ENCODE measurements at regions not wholly inside any gene's neighbourhood (a gene's known extent, or its start where the extent isn't known, plus 50 kb on each side); places are given as distances from the start of the nearest gene placed in this dataset.
A peak's percentile ranks its signal among the peaks of the same experiment; 100 is the strongest.

GRCh38 chr2:234708091-234708683 lies 211.3 kb upstream of the ARL4C start:
- H3K4me3 Mint-ChIP-seq: peak overlapping the region; percentile 32
- DNase-seq (ENCODE audit: low read depth, low spot score): no peak

DNA sequence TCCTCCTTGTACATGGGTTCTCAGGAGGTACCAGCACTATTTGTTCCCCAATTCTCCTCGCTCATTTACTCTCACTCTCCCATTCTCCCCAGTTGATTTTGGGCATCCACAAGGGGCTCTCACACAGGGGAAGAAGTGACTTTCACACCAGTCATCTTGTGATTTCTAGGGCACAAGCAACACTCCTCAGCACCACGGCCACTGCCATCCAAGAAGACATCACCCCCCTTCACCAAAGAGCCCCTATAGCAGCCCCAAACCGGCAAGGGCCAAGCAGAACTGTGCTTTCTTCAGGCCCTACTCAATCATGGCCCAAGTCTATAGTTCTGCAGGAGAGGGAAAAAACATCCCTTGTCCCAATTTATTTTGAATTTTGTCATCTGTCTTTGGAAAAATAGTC lies 209.2 kb upstream of the ARL4C start:
- peaks cover 36% of the 10 kb centered on the region for H3K4me1 Mint-ChIP-seq

More at GRCh38 chr2:234708091-234708683, 211.3 kb upstream of the ARL4C start:
- TF ChIP-seq CTCF (conservative IDR thresholded peaks at IDR 0.05): no peak
- H3K27me3 Mint-ChIP-seq (ENCODE audit: low read depth): peaks cover 3% of the 10 kb centered on the region
- no peak overlapping the region for H3K27ac Mint-ChIP-seq (ENCODE audit: unreplicated experiment)
- peaks cover 30% of the 10 kb centered on the region for H3K4me1 Mint-ChIP-seq
- H3K36me3 Mint-ChIP-seq (ENCODE audit: low read depth): no peaks in the 10 kb centered on the region
- H3K9me3 Mint-ChIP-seq: peaks cover 3% of the 10 kb centered on the region

DNA sequence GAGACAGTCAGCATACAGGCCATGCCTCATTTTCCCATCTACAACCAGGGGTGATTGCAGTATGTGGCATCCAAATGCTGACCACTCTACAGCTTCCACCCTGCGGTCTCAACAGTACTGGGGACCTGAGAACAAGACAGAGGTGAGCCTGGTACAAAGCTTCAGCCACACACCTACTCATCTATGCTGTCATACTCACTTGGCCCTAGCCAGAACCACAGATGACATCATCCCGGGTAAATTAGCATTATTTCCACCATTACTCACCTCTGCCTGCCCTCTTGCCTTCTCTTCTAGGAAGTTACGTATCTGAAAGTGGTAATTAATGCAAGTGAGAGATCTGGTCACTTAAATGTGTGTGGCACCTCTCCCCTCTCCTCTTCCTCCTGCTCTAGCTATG lies 208.2 kb upstream of the ARL4C start:
- Mint-ChIP-seq H3K27me3 (ENCODE audit: low read depth) (no peaks in the 10 kb centered on the region), H3K27ac (ENCODE audit: unreplicated experiment) (no peak overlapping the region), H3K4me3 (no peak overlapping the region), H3K9me3 (no peaks in the 10 kb centered on the region), H3K4me1 (peaks cover 33% of the 10 kb centered on the region), H3K36me3 (ENCODE audit: low read depth) (no peaks in the 10 kb centered on the region)
- no peak for DNase-seq (ENCODE audit: low read depth, low spot score)
- no peak for TF ChIP-seq CTCF (conservative IDR thresholded peaks at IDR 0.05)

More for the DNA sequence above, 209.2 kb upstream of the ARL4C start:
- Mint-ChIP-seq H3K27ac (ENCODE audit: unreplicated experiment) (no peak overlapping the region), H3K9me3 (no peaks in the 10 kb centered on the region), H3K36me3 (ENCODE audit: low read depth) (no peaks in the 10 kb centered on the region), H3K4me3 (no peak overlapping the region), H3K27me3 (ENCODE audit: low read depth) (peaks cover 3% of the 10 kb centered on the region)
- TF ChIP-seq CTCF (conservative IDR thresholded peaks at IDR 0.05): no peak
- no peak for DNase-seq (ENCODE audit: low read depth, low spot score)

- Mint-ChIP-seq H3K9me3 (peaks cover 4% of the 10 kb centered on the region), H3K36me3 (ENCODE audit: low read depth) (no peaks in the 10 kb centered on the region), H3K4me3 (no peak overlapping the region), H3K4me1 (peaks cover 20% of the 10 kb centered on the region), H3K27me3 (ENCODE audit: low read depth) (no peaks in the 10 kb centered on the region), H3K27ac (ENCODE audit: unreplicated experiment) (no peak overlapping the region)
- DNase-seq (ENCODE audit: low read depth, low spot score): no peak
- no peak for TF ChIP-seq CTCF (conservative IDR thresholded peaks at IDR 0.05)
Measured at GRCh38 chr2:234703258-234703657, 206.4 kb upstream of the ARL4C start.

DNA sequence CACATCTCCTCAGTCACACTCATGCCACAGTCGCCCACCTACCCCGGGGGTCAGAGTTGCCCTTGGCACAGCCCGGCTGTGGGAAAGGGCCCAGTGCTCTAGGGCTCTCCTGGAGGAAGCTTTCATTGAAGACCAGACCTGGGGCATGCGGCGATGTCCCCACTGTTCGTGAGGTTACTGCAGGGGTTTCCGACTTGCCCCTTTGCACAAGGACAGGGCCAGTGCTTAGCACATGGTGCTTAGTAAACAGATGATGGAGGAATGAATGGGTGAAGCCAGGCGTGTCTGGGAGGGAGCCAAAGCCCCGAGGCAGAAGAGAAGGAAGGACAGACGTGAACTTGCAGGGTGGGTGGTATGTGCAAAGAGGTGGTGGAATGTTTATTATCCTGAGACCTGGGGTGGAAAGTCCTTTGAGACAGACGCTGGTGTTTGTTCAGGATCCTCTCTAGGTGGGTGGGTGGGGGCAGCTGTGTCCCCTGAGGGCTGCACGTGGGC lies 205.9 kb upstream of the ARL4C start:
- no peak overlapping the region for H3K4me3 Mint-ChIP-seq
- TF ChIP-seq CTCF (conservative IDR thresholded peaks at IDR 0.05): no peak
- peaks cover 7% of the 10 kb centered on the region for H3K9me3 Mint-ChIP-seq
- no peak overlapping the region for H3K27ac Mint-ChIP-seq (ENCODE audit: unreplicated experiment)
- peaks cover 3% of the 10 kb centered on the region for H3K36me3 Mint-ChIP-seq (ENCODE audit: low read depth)
- no peak for DNase-seq (ENCODE audit: low read depth, low spot score)
- peaks cover 16% of the 10 kb centered on the region for H3K4me1 Mint-ChIP-seq
- no peaks in the 10 kb centered on the region for H3K27me3 Mint-ChIP-seq (ENCODE audit: low read depth)

Measured in neural crest cell (in vitro differentiated cells).